Brain microvascular endothelial cell (primary cell): ENCODE measurements at regions not wholly inside any gene's neighbourhood (a gene's known extent, or its start where the extent isn't known, plus 50 kb on each side); places are given as distances from the start of the nearest gene placed in this dataset.

Source experiments
- DNase-seq: peaks from one replicate; pipeline ENCODE4 v3.0.0-alpha.2; 2020
- H3K27ac ChIP-seq: fragments of 250-450 bp; sonication (Bioruptor Pico); 2 replicates; pipeline ENCODE4 v1.5.1; 2020; ENCODE audit warnings: mild to moderate bottlenecking, moderate library complexity
- H3K27me3 ChIP-seq: fragments of 250-450 bp; sonication (Bioruptor Pico); replicated peaks from 2 replicates; pipeline ENCODE4 v1.5.1; 2020; ENCODE audit warnings: mild to moderate bottlenecking
- H3K36me3 ChIP-seq: fragments of 250-450 bp; sonication (Bioruptor Pico); replicated peaks from 2 replicates; pipeline ENCODE4 v1.5.1; 2020; ENCODE audit warnings: mild to moderate bottlenecking
- H3K4me3 ChIP-seq: 2 replicates; pipeline ENCODE4 v1.5.1; 2011; ENCODE audit warnings: low read depth, mild to moderate bottlenecking, control low read depth, low read length, moderate library complexity
- in situ Hi-C: cut with HindIII; loops from 2 replicates; pipeline ENCODE4 v1.10.0; 2017; ENCODE audit warnings: low sequenced_read_pairs, low pct_ligation_motif_present
- TF ChIP-seq, protein P1 (sequence below): IDR thresholded peaks from 2 replicates; pipeline ENCODE4 v1.5.1; 2011; ENCODE audit warnings: low read depth, mild to moderate bottlenecking, moderate library complexity, low read length, control low read depth, inconsistent platforms; ENCODE audit errors: missing control alignments

- Histone ChIP-seq H3K27me3 (peaks cover 4% of the 10 kb centered on the region), H3K27ac (no peak overlapping the region), H3K36me3 (no peaks in the 10 kb centered on the region), H3K4me3 (no peak overlapping the region)
- peak; percentile 44 for DNase-seq
- in situ Hi-C loops: no loop called here
- TF ChIP-seq, protein P1, sequence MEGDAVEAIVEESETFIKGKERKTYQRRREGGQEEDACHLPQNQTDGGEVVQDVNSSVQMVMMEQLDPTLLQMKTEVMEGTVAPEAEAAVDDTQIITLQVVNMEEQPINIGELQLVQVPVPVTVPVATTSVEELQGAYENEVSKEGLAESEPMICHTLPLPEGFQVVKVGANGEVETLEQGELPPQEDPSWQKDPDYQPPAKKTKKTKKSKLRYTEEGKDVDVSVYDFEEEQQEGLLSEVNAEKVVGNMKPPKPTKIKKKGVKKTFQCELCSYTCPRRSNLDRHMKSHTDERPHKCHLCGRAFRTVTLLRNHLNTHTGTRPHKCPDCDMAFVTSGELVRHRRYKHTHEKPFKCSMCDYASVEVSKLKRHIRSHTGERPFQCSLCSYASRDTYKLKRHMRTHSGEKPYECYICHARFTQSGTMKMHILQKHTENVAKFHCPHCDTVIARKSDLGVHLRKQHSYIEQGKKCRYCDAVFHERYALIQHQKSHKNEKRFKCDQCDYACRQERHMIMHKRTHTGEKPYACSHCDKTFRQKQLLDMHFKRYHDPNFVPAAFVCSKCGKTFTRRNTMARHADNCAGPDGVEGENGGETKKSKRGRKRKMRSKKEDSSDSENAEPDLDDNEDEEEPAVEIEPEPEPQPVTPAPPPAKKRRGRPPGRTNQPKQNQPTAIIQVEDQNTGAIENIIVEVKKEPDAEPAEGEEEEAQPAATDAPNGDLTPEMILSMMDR: no peak
Observed at GRCh38 chr21:35974775-35975174, 85.6 kb downstream of the SETD4 start.

- in situ Hi-C loops: no loop called here
- Histone ChIP-seq H3K27ac (no peak overlapping the region), H3K27me3 (peaks cover 4% of the 10 kb centered on the region), H3K36me3 (no peaks in the 10 kb centered on the region), H3K4me3 (no peak overlapping the region)
- no peak for DNase-seq
- TF ChIP-seq, protein P1: no peak
Observed at GRCh38 chr21:35971824-35972223, 88.5 kb downstream of the SETD4 start.

- Histone ChIP-seq H3K27ac (no peak overlapping the region), H3K4me3 (no peak overlapping the region), H3K27me3 (no peaks in the 10 kb centered on the region), H3K36me3 (no peaks in the 10 kb centered on the region)
- TF ChIP-seq, protein P1: no peak
- DNase-seq: no peak
- in situ Hi-C loops: no loop called here
Observed at GRCh38 chr21:35969281-35969680, 91.0 kb downstream of the SETD4 start.

- DNase-seq: no peak
- Histone ChIP-seq H3K27me3 (no peaks in the 10 kb centered on the region), H3K36me3 (no peaks in the 10 kb centered on the region), H3K4me3 (no peak overlapping the region), H3K27ac (no peak overlapping the region)
- TF ChIP-seq, protein P1: no peak
- in situ Hi-C loops: no loop called here
Observed at GRCh38 chr21:35968564-35968963, 91.8 kb downstream of the SETD4 start.

- no peaks in the 10 kb centered on the region for H3K36me3 ChIP-seq
- DNase-seq: no peak
- no peak overlapping the region for H3K27ac ChIP-seq
- H3K27me3 ChIP-seq: peaks cover 4% of the 10 kb centered on the region
- TF ChIP-seq, protein P1: no peak
- in situ Hi-C loops: no loop called here
- no peak overlapping the region for H3K4me3 ChIP-seq
Observed at GRCh38 chr21:35965699-35966098, 94.6 kb downstream of the SETD4 start.

- no peak for DNase-seq
- peaks cover 4% of the 10 kb centered on the region for H3K27me3 ChIP-seq
- H3K27ac ChIP-seq: no peak overlapping the region
- TF ChIP-seq, protein P1: no peak
- no peaks in the 10 kb centered on the region for H3K36me3 ChIP-seq
- no peak overlapping the region for H3K4me3 ChIP-seq
- in situ Hi-C loops: no loop called here
Observed at GRCh38 chr21:35963920-35964451, 96.3 kb downstream of the SETD4 start.
